Neural progenitor cell (in vitro differentiated cells): ENCODE measurements at regions not wholly inside any gene's neighbourhood (a gene's known extent, or its start where the extent isn't known, plus 50 kb on each side); places are given as distances from the start of the nearest gene placed in this dataset.
"Not testable (repeated sequence)": the region's sequence is repeated elsewhere in the genome, so short reads cannot be mapped to it uniquely, and the experiment has no call there.

Experiments
- DNase-seq: peaks from one replicate; pipeline ENCODE4 v3.0.0-alpha.2; 2016; ENCODE audit warnings: low spot score
- H2AFZ ChIP-seq: fragments of 200-600 bp; sonication (generic); replicated peaks from 2 replicates; pipeline ENCODE4 v1.6.1; 2016; ENCODE audit warnings: antibody characterized with exemption
- H3F3A ChIP-seq: fragments of 200-600 bp; sonication (generic); 2 replicates; pipeline ENCODE4 v1.6.1; 2016; ENCODE audit warnings: antibody characterized with exemption, low read depth
- H3K27ac ChIP-seq: fragments of 200-600 bp; sonication (generic); 2 replicates; pipeline ENCODE4 v1.5.1; 2016; ENCODE audit warnings: mild to moderate bottlenecking
- H3K27me3 ChIP-seq: fragments of 200-600 bp; sonication (generic); 2 replicates; pipeline ENCODE4 v1.6.1; 2016; ENCODE audit warnings: mild to moderate bottlenecking, moderate library complexity
- H3K36me3 ChIP-seq: fragments of 200-600 bp; sonication (generic); 2 replicates; pipeline ENCODE4 v1.5.1; 2016
- H3K4me1 ChIP-seq: fragments of 200-600 bp; sonication (generic); 2 replicates; pipeline ENCODE4 v1.6.1; 2016; ENCODE audit warnings: mixed run types
- H3K4me2 ChIP-seq: fragments of 200-600 bp; sonication (generic); 2 replicates; pipeline ENCODE4 v1.6.1; 2016
- H3K4me3 ChIP-seq: fragments of 200-600 bp; sonication (generic); 2 replicates; pipeline ENCODE4 v1.5.1; 2016
- H3K79me2 ChIP-seq: fragments of 200-600 bp; sonication (generic); 2 replicates; pipeline ENCODE4 v1.6.1; 2016; ENCODE audit warnings: low read depth
- H3K9ac ChIP-seq: fragments of 200-600 bp; sonication (generic); 2 replicates; pipeline ENCODE4 v1.6.1; 2016
- H3K9me3 ChIP-seq: fragments of 200-600 bp; sonication (generic); 2 replicates; pipeline ENCODE4 v1.5.1; 2016; ENCODE audit warnings: low read depth
- H4K20me1 ChIP-seq: fragments of 200-600 bp; sonication (generic); 2 replicates; pipeline ENCODE4 v1.6.1; 2016; ENCODE audit warnings: low read depth
- H3K27ac Mint-ChIP-seq: 3 replicates; pipeline ENCODE4 v1.8.0; 2021; ENCODE audit warnings: mixed read lengths
- H3K27me3 Mint-ChIP-seq: 2 replicates; pipeline ENCODE4 v1.8.0; 2022; ENCODE audit warnings: low read depth, mild to moderate bottlenecking, inconsistent platforms, moderate library complexity, mixed read lengths; ENCODE audit not compliant: insufficient read depth
- H3K36me3 Mint-ChIP-seq: 3 replicates; pipeline ENCODE4 v1.8.0; 2021; ENCODE audit warnings: mixed read lengths
- H3K4me1 Mint-ChIP-seq: 3 replicates; pipeline ENCODE4 v1.8.0; 2021; ENCODE audit warnings: mixed read lengths
- H3K4me3 Mint-ChIP-seq: 3 replicates; pipeline ENCODE4 v1.8.0; 2021; ENCODE audit warnings: mild to moderate bottlenecking, moderate library complexity, mixed read lengths
- H3K9me3 Mint-ChIP-seq: 3 replicates; pipeline ENCODE4 v1.8.0; 2020; ENCODE audit warnings: mixed read lengths
- CTCF ChIP-seq: fragments of 200-600 bp; sonication (generic); IDR thresholded peaks from 2 replicates; pipeline ENCODE4 v1.5.1; 2017; ENCODE audit warnings: antibody characterized with exemption, mild to moderate bottlenecking
- EZH2 ChIP-seq: fragments of 200-600 bp; sonication (generic); IDR thresholded peaks from 2 replicates; pipeline ENCODE4 v1.6.1; 2017; ENCODE audit warnings: antibody characterized with exemption, mild to moderate bottlenecking, moderate library complexity
- EZH2phosphoT487 ChIP-seq: fragments of 200-600 bp; sonication (generic); IDR thresholded peaks from 2 replicates; pipeline ENCODE4 v1.6.1; 2017; ENCODE audit warnings: antibody characterized with exemption

DNA sequence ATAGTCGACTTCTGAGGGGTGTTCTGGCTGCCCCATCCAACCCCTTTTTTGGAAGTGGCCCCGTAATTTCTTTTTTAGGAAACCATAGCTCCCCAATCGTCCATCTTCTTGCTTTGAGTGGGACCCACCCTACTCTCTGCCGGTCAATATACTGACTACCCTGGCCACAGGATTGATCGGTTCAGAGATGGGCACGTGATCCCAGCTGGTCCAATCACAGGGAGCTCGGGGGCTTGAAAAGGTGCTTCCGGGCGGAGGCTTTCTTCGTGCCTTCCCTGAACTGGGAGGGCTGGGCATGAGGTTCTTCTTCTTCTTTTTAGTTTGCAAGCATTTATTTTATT is 78.7 kb upstream of the SH3PXD2B start:
- Histone ChIP-seq H3K36me3 (no peaks in the 10 kb centered on the region), H4K20me1 (no peaks in the 10 kb centered on the region), H3K4me1 (no peaks in the 10 kb centered on the region), H3F3A (no peaks in the 10 kb centered on the region), H3K79me2 (no peaks in the 10 kb centered on the region), H3K27ac (no peak overlapping the region), H3K4me3 (no peak overlapping the region), H3K27me3 (no peaks in the 10 kb centered on the region), H3K4me2 (no peak overlapping the region), H2AFZ (no peak overlapping the region), H3K9me3 (no peaks in the 10 kb centered on the region), H3K9ac (no peak overlapping the region)
- H3K36me3 Mint-ChIP-seq, result no peaks in the 10 kb centered on the region
- peak overlapping the region; percentile 85 for H3K27ac Mint-ChIP-seq
- no peak for DNase-seq
- no peak for TF ChIP-seq EZH2
- TF ChIP-seq CTCF, result no peak
- no peak for TF ChIP-seq EZH2phosphoT487
- H3K4me3 Mint-ChIP-seq, result no peak overlapping the region
- H3K27me3 Mint-ChIP-seq, result peaks cover 5% of the 10 kb centered on the region
- peaks cover 11% of the 10 kb centered on the region for H3K4me1 Mint-ChIP-seq
- no peaks in the 10 kb centered on the region for H3K9me3 Mint-ChIP-seq

- not testable (repeated sequence) for H3F3A ChIP-seq, H3K27ac Mint-ChIP-seq, H3K9me3 ChIP-seq, H3K4me3 Mint-ChIP-seq, H3K27me3 ChIP-seq, H3K27ac ChIP-seq, H3K27me3 Mint-ChIP-seq, H3K36me3 Mint-ChIP-seq, H3K36me3 ChIP-seq, H3K9ac ChIP-seq, DNase-seq, H3K4me3 ChIP-seq, H3K9me3 Mint-ChIP-seq, H2AFZ ChIP-seq, H3K79me2 ChIP-seq, H3K4me2 ChIP-seq, H4K20me1 ChIP-seq, H3K4me1 ChIP-seq
- peaks cover 11% of the 10 kb centered on the region for H3K4me1 Mint-ChIP-seq
Observed at GRCh38 chr5:172532439-172532838, 78.1 kb upstream of the SH3PXD2B start.

- no peaks in the 10 kb centered on the region for H3K9me3 ChIP-seq
- H3K9me3 Mint-ChIP-seq, result no peaks in the 10 kb centered on the region
- no peaks in the 10 kb centered on the region for H3K79me2 ChIP-seq
- no peak for TF ChIP-seq CTCF
- TF ChIP-seq EZH2, result no peak
- TF ChIP-seq EZH2phosphoT487, result no peak
- peaks cover 5% of the 10 kb centered on the region for H3K27me3 Mint-ChIP-seq
- H3K4me1 ChIP-seq, result no peaks in the 10 kb centered on the region
- H3F3A ChIP-seq, result no peaks in the 10 kb centered on the region
- H3K36me3 Mint-ChIP-seq, result no peaks in the 10 kb centered on the region
- no peak overlapping the region for H3K27ac Mint-ChIP-seq
- no peak overlapping the region for H2AFZ ChIP-seq
- peaks cover 11% of the 10 kb centered on the region for H3K4me1 Mint-ChIP-seq
- H3K27ac ChIP-seq, result no peak overlapping the region
- H3K36me3 ChIP-seq, result no peaks in the 10 kb centered on the region
- no peak overlapping the region for H3K9ac ChIP-seq
- H3K4me3 ChIP-seq, result no peak overlapping the region
- no peaks in the 10 kb centered on the region for H4K20me1 ChIP-seq
- no peak overlapping the region for H3K4me3 Mint-ChIP-seq
- DNase-seq, result no peak
- no peaks in the 10 kb centered on the region for H3K27me3 ChIP-seq
- no peak overlapping the region for H3K4me2 ChIP-seq
Observed at GRCh38 chr5:172531704-172532026, 77.3 kb upstream of the SH3PXD2B start.

DNA sequence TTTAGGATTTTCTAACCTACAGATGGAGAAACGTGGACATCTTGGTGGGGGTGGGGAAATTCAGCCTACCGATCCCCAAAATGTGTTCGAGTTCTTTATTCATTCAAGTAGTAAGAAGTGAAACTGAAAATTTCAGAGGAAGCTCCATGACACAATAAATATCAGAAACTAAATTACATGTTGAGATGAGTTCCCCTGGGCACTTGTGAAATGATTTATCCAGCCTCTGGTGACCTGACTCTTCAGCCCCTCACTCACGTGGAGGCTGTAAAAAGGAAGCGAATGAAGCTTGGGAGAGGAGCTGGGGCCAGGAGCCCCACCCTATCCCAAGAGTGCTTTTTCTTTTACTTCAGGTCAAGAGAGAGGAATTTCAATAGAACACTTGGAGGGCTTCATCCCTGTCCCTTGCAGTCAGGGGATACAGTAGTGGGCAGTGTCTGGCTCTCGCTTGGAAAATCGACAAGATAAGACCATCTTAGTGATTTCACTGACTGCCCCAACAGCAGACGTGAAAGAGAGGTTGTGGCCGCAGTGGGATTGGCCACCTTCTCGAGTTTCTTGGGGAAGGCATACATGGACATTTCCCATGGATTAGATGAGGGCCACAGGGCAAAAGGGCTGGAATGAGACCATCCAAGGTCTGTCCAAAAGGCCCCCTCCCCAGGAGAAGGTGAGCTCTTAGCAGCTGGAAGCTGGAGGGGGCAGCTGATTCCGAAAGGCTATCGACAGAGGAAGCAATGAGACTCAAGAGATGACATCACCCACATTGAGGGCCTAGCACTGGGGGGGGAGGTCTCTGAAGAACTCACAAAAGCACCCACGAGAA is 76.8 kb upstream of the SH3PXD2B start:
- Histone ChIP-seq H3K27ac (no peak overlapping the region), H3K9ac (no peak overlapping the region), H2AFZ (no peak overlapping the region), H3K9me3 (no peaks in the 10 kb centered on the region), H3K79me2 (no peaks in the 10 kb centered on the region), H3K4me2 (no peak overlapping the region), H3K4me1 (no peaks in the 10 kb centered on the region), H3K36me3 (no peaks in the 10 kb centered on the region), H3F3A (no peaks in the 10 kb centered on the region), H3K4me3 (no peak overlapping the region), H3K27me3 (no peaks in the 10 kb centered on the region), H4K20me1 (no peaks in the 10 kb centered on the region)
- Mint-ChIP-seq H3K36me3 (no peaks in the 10 kb centered on the region), H3K27me3 (peaks cover 5% of the 10 kb centered on the region), H3K4me1 (peaks cover 11% of the 10 kb centered on the region), H3K9me3 (no peaks in the 10 kb centered on the region), H3K27ac (no peak overlapping the region), H3K4me3 (no peak overlapping the region)
- no peak for DNase-seq
- TF ChIP-seq EZH2, result no peak
- no peak for TF ChIP-seq CTCF
- no peak for TF ChIP-seq EZH2phosphoT487
